ENCODE measurements at regions not wholly inside any gene's neighbourhood (a gene's known extent, or its start where the extent isn't known, plus 50 kb on each side); places are given as distances from the start of the nearest gene placed in this dataset.

GRCh38 chr14:87579036-87579435 lies 413.9 kb downstream of the GALC start:
- Histone ChIP-seq H3K27ac (ENCODE audit: low read depth, low read length) (no peak overlapping the region), H3K36me3 (ENCODE audit: control insufficient read depth, insufficient read depth, low read length) (no peaks in the 10 kb centered on the region), H3K4me1 (ENCODE audit: control insufficient read depth, insufficient read depth, low read length) (no peaks in the 10 kb centered on the region), H3K27me3 (ENCODE audit: control insufficient read depth, insufficient read depth, low read length, poor library complexity, severe bottlenecking) (no peaks in the 10 kb centered on the region), H3K9me3 (ENCODE audit: control insufficient read depth, low read length) (no peaks in the 10 kb centered on the region), H3K9ac (ENCODE audit: extremely low read depth, low read length, poor library complexity, severe bottlenecking) (no peak overlapping the region), H3K4me3 (ENCODE audit: low read length) (no peak overlapping the region)
- no peak for TF ChIP-seq CTCF (conservative IDR thresholded peaks at IDR 0.05)
- Mint-ChIP-seq H3K36me3 (ENCODE audit: low read depth) (no peaks in the 10 kb centered on the region), H3K27me3 (ENCODE audit: insufficient read depth) (peaks cover 7% of the 10 kb centered on the region), H3K4me3 (no peak overlapping the region), H3K9me3 (no peaks in the 10 kb centered on the region), H3K27ac (no peak overlapping the region), H3K4me1 (peaks cover 19% of the 10 kb centered on the region)
- no peak for DNase-seq
- 85% methylated on average over 2 of the region's 2 CpGs; no CpG with 5 or more reads in 1 of the 2 experiments for WGBS, 2 experiments (ENCODE audit: insufficient coverage in 1 of 2, insufficient read length in 1 of 2)

- H3K27me3 ChIP-seq (ENCODE audit: control insufficient read depth, insufficient read depth, low read length, poor library complexity, severe bottlenecking) = no peaks in the 10 kb centered on the region
Measured at GRCh38 chr14:87575378-87575777, 417.6 kb downstream of the GALC start.

GRCh38 chr14:87573591-87573990 lies 419.4 kb downstream of the GALC start:
- H3K9me3 Mint-ChIP-seq = no peaks in the 10 kb centered on the region

More at GRCh38 chr14:87575378-87575777, 417.6 kb downstream of the GALC start:
- no peaks in the 10 kb centered on the region for H3K9me3 ChIP-seq (ENCODE audit: control insufficient read depth, low read length)
- H3K4me3 ChIP-seq (ENCODE audit: low read length) = no peak overlapping the region
- H3K4me1 Mint-ChIP-seq = peaks cover 5% of the 10 kb centered on the region
- H3K4me1 ChIP-seq (ENCODE audit: control insufficient read depth, insufficient read depth, low read length) = no peaks in the 10 kb centered on the region
- peaks cover 5% of the 10 kb centered on the region for H3K27me3 Mint-ChIP-seq (ENCODE audit: insufficient read depth)
- no peak overlapping the region for H3K27ac Mint-ChIP-seq
- H3K4me3 Mint-ChIP-seq = no peak overlapping the region
- no peak for TF ChIP-seq CTCF (conservative IDR thresholded peaks at IDR 0.05)
- no peak overlapping the region for H3K27ac ChIP-seq (ENCODE audit: low read depth, low read length)
- no peak overlapping the region for H3K9ac ChIP-seq (ENCODE audit: extremely low read depth, low read length, poor library complexity, severe bottlenecking)
- no peak for DNase-seq
- 94 to 100% methylated on average over 3 to 6 of the region's 6 CpGs for WGBS, 2 experiments (ENCODE audit: insufficient coverage in 1 of 2, insufficient read length in 1 of 2)
- H3K9me3 Mint-ChIP-seq = no peaks in the 10 kb centered on the region
- H3K36me3 Mint-ChIP-seq (ENCODE audit: low read depth) = no peaks in the 10 kb centered on the region
- H3K36me3 ChIP-seq (ENCODE audit: control insufficient read depth, insufficient read depth, low read length) = no peaks in the 10 kb centered on the region

More at GRCh38 chr14:87573591-87573990, 419.4 kb downstream of the GALC start:
- WGBS, 2 experiments (ENCODE audit: insufficient coverage in 1 of 2, insufficient read length in 1 of 2) = 83 to 88% methylated on average over 1 to 2 of the region's 2 CpGs
- Histone ChIP-seq H3K27me3 (ENCODE audit: control insufficient read depth, insufficient read depth, low read length, poor library complexity, severe bottlenecking) (no peaks in the 10 kb centered on the region), H3K36me3 (ENCODE audit: control insufficient read depth, insufficient read depth, low read length) (no peaks in the 10 kb centered on the region), H3K9ac (ENCODE audit: extremely low read depth, low read length, poor library complexity, severe bottlenecking) (no peak overlapping the region), H3K4me3 (ENCODE audit: low read length) (no peak overlapping the region), H3K9me3 (ENCODE audit: control insufficient read depth, low read length) (no peaks in the 10 kb centered on the region), H3K4me1 (ENCODE audit: control insufficient read depth, insufficient read depth, low read length) (no peaks in the 10 kb centered on the region), H3K27ac (ENCODE audit: low read depth, low read length) (no peak overlapping the region)
- no peak for DNase-seq
- Mint-ChIP-seq H3K27me3 (ENCODE audit: insufficient read depth) (peaks cover 2% of the 10 kb centered on the region), H3K36me3 (ENCODE audit: low read depth) (no peaks in the 10 kb centered on the region), H3K4me3 (no peak overlapping the region), H3K27ac (no peak overlapping the region), H3K4me1 (no peaks in the 10 kb centered on the region)
- no peak for TF ChIP-seq CTCF (conservative IDR thresholded peaks at IDR 0.05)

Data from endodermal cell (in vitro differentiated cells).